SJSA1 (cell line): ENCODE measurements at regions not wholly inside any gene's neighbourhood (a gene's known extent, or its start where the extent isn't known, plus 50 kb on each side); places are given as distances from the start of the nearest gene placed in this dataset.

Experiments
- DNase-seq, 2 experiments: peaks; one replicate each; pipeline ENCODE4 v3.0.0-alpha.2; 2015 to 2020; ENCODE audit warnings: low spot score in 2 of 2, low read depth in 1 of 2
- H3K27ac ChIP-seq: fragments of 250-450 bp; sonication (Bioruptor Pico); 2 replicates; pipeline ENCODE4 v1.5.1; 2020; ENCODE audit warnings: mild to moderate bottlenecking, moderate library complexity
- H3K27me3 ChIP-seq: fragments of 250-450 bp; sonication (Bioruptor Pico); replicated peaks from 2 replicates; pipeline ENCODE4 v1.5.1; 2020; ENCODE audit warnings: mild to moderate bottlenecking, moderate library complexity
- H3K36me3 ChIP-seq: fragments of 250-450 bp; sonication (Bioruptor Pico); 2 replicates; pipeline ENCODE4 v1.5.1; 2020; ENCODE audit warnings: mild to moderate bottlenecking
- H3K4me1 ChIP-seq: fragments of 250-450 bp; sonication (Bioruptor Pico); replicated peaks from 2 replicates; pipeline ENCODE4 v1.6.1; 2021; ENCODE audit warnings: mild to moderate bottlenecking
- H3K4me3 ChIP-seq: fragments of 250-450 bp; sonication (Bioruptor Pico); 2 replicates; pipeline ENCODE4 v1.5.1; 2020; ENCODE audit warnings: mild to moderate bottlenecking
- H3K9me3 ChIP-seq: fragments of 250-450 bp; sonication (Bioruptor Pico); replicated peaks from 2 replicates; pipeline ENCODE4 v1.5.1; 2020; ENCODE audit warnings: mild to moderate bottlenecking

DNA sequence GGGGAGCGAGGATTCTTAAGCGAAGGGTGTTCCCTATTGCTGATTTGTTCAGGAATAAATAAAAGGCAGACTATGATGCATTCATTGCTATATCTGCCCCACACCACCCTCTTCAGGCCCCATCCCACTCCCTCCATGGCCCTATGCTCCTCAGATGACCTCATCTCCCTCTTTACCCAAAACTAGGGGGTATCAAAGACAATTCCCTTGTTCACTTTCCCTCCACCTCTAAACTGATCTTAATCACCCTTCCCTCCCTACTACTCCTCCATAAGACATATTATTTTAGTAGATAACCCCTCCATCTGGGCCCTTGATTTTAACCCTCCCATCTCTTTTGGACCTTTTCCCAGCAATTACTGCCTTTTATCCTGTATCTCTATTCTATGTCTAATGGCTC is 434.9 kb upstream of the RUNX1 start:
- no peaks in the 10 kb centered on the region for H3K36me3 ChIP-seq
- H3K9me3 ChIP-seq = no peaks in the 10 kb centered on the region
- peaks cover 5% of the 10 kb centered on the region; the same call in 1 of the 2 replicates for H3K4me1 ChIP-seq
- no peak overlapping the region for H3K27ac ChIP-seq
- no peak for DNase-seq
- no peak overlapping the region for H3K4me3 ChIP-seq
- no peaks in the 10 kb centered on the region for H3K27me3 ChIP-seq

DNA sequence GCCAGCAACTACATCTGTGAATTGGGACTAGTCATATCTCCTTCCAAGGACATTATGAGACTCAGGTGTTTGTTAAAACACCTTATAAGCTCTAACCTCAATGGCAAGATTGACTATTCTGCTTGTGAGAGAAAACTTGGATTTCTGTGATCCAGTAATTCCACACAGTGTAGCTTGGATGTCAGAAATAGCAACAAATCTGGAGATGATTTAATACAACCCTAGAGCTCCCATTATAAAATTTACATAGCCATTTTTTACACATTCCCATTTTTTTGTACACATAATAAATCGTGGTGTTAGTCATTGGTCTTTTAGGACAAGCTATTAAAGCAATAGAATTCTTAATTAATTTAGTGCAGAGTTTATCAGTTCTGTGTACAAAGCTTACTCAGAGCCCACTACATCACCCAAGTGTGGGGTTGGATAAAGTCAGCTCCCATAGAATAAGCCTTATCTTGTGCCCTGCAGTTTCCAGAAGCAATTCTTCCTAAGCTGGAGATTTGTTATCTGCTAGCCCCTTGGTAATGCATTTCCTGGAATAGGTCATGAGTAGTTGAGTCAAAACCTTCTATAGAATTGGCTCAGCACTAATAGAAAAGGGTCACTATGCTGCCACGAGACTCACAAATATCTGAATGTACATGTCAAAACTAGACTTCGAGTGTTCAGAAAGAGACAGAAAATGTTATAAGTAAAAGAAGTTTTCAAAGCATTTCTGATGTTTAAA is 434.0 kb upstream of the RUNX1 start:
- DNase-seq = no peak
- Histone ChIP-seq H3K27me3 (no peaks in the 10 kb centered on the region), H3K27ac (no peak overlapping the region), H3K4me3 (no peak overlapping the region), H3K9me3 (no peaks in the 10 kb centered on the region), H3K36me3 (no peaks in the 10 kb centered on the region), H3K4me1 (peaks cover 12% of the 10 kb centered on the region)

DNA sequence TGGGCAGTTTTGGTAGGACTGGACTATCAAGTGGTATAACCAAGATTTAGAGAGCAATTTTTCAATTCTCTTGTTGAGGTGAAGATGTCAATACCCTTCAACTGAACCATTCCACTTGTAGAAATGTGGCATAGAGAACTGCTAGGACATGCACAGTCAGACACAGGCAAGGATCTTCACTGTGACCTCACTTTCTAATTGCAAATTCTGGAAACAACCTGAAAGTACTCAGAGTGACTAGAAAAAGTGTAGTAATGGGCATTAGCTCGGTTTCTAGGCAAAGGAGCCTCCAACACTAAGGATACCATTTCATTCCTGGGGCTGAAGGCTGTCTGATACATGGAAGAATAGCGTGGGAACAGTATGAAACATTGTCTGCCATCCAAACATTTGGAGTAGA is 433.0 kb upstream of the RUNX1 start:
- Histone ChIP-seq H3K9me3 (no peaks in the 10 kb centered on the region), H3K36me3 (no peaks in the 10 kb centered on the region), H3K4me1 (peaks cover 22% of the 10 kb centered on the region), H3K27ac (no peak overlapping the region), H3K27me3 (no peaks in the 10 kb centered on the region), H3K4me3 (no peak overlapping the region)
- DNase-seq = no peak

DNA sequence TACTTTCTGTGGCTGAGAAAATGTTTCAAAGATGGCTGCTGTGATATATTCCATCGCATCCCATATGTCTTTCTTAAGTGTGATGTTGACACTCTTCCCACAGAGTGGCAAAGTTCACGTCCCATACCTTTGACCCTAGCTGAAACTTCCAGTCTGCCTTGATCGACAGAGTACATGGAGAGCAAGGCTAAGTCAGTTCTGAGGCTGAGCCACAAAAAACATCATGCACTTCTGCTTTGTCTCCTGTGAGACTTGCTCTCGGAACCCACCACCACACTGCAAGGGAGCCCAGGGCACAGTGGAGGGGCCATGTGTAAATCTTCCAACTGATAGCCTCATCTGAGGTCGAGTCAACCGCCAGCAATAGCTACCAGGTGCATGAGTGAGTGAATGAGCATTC is 431.9 kb upstream of the RUNX1 start:
- Histone ChIP-seq H3K4me1 (peaks cover 31% of the 10 kb centered on the region), H3K9me3 (no peaks in the 10 kb centered on the region), H3K27ac (no peak overlapping the region), H3K4me3 (no peak overlapping the region), H3K27me3 (no peaks in the 10 kb centered on the region), H3K36me3 (no peaks in the 10 kb centered on the region)
- no peak for DNase-seq

DNA sequence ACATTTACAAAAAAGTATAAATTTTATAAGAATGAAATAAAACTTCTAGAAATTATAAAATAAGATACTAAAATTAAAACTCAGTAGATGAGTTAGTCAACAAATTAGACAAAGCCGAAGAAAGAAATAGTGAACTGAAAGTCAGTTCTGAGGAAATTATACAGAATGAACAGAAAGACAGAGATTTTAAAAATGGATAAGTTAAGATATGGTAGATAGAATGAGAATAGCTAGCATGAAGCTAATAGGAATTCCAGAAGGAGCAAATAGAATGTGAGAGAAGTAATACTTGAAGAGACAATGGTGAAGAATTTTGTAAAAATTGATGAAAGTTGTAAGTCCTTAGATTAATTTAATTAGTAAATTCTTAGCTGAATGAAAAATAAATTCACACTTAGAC is 430.4 kb upstream of the RUNX1 start:
- no peaks in the 10 kb centered on the region for H3K9me3 ChIP-seq
- H3K27ac ChIP-seq = peak overlapping the region; percentile 11; the same call in 1 of the 2 replicates
- H3K4me3 ChIP-seq = no peak overlapping the region
- H3K4me1 ChIP-seq = peaks cover 44% of the 10 kb centered on the region
- H3K36me3 ChIP-seq = no peaks in the 10 kb centered on the region
- DNase-seq = no peak
- H3K27me3 ChIP-seq = no peaks in the 10 kb centered on the region

DNA sequence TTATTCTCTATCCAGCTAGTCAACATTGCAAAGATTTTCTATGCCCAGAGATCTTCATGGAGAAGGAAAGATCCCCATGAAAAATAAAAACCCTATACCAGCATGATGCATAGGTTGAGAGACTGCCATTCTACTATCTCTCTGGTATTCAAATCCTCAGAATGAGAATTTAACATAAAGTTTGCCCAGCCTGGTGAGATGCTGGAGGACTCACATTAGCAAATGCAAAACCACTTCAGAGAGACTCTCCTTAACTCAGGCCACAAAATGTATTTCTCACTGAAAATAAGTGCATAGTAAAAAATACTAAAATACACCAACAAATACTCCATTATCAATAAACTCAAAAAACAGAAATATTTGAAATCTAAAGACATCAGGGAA is 430.0 kb upstream of the RUNX1 start:
- H3K27me3 ChIP-seq = no peaks in the 10 kb centered on the region
- no peaks in the 10 kb centered on the region for H3K9me3 ChIP-seq
- H3K27ac ChIP-seq = peak overlapping the region; percentile 87; the same call in 1 of the 2 replicates
- no peaks in the 10 kb centered on the region for H3K36me3 ChIP-seq
- no peak overlapping the region for H3K4me3 ChIP-seq
- no peak for DNase-seq
- peaks cover 44% of the 10 kb centered on the region for H3K4me1 ChIP-seq

DNA sequence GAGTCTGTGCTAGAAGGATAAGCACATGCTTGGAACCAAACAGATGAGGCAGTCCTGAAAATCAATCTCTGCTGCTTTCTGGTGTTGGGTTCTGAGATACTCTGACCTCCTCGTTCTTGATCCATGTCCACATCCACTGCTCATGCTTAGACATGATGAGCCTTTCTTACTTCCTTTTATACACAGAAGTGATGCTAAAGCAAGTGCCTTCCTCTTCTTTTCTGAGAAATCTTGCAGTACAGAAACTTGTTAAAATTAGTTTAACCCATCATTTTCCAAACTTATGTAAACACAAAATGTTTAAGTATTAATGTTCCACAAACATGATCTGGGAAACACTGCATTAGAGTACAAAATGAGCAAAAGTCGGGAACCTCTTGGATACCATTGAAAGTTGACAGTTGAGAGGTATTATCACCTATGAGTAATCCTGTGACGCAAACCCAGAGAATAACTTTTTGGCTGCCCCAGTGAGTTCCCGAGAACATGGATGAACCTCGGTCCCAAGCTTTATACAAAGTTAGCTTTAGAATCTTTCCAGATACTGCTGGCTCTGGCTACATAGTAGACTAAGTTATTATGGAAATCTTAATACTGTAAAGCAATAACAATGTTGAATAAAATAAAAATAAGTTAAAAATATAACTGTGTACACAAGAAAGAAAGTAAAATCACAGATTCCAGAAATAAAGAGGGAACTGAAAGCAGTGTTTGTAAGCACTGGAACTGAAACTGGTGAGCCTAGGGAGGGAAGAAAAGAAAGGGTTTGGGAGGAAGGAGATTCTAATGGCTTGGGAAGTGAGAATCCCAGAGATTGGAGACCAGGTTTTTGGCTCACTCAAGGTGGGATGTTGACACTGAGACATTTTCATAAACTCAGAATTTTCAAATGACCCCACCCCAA is 429.3 kb upstream of the RUNX1 start:
- Histone ChIP-seq H3K9me3 (no peaks in the 10 kb centered on the region), H3K4me1 (peaks cover 44% of the 10 kb centered on the region), H3K27ac (peak overlapping the region; percentile 87), H3K4me3 (no peak overlapping the region), H3K27me3 (no peaks in the 10 kb centered on the region), H3K36me3 (no peaks in the 10 kb centered on the region)
- peak in 1 of 2 experiments; percentile 3 for DNase-seq

DNA sequence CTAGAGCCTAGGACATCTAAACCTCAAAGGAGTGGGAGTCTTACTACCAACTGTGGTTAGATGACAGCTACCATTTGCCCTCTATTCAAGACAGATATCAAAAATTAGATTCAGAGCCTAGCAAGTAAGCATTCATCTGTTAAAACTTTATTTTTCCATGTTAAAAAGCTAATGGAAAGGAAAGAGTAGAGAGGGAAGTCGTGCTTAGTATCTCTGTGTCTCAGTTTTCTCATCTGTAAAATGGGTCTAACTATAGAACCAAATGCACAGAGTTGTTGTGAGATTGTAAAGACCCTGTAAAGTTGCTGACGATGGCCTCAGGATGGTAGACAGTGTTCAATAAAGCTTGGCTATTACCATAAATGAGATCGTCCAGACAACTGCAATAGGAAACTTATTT is 428.5 kb upstream of the RUNX1 start:
- H3K27me3 ChIP-seq = no peaks in the 10 kb centered on the region
- peaks cover 44% of the 10 kb centered on the region for H3K4me1 ChIP-seq
- no peak for DNase-seq
- H3K9me3 ChIP-seq = no peaks in the 10 kb centered on the region
- no peak overlapping the region for H3K4me3 ChIP-seq
- no peaks in the 10 kb centered on the region for H3K36me3 ChIP-seq
- H3K27ac ChIP-seq = peak overlapping the region; percentile 87

DNA sequence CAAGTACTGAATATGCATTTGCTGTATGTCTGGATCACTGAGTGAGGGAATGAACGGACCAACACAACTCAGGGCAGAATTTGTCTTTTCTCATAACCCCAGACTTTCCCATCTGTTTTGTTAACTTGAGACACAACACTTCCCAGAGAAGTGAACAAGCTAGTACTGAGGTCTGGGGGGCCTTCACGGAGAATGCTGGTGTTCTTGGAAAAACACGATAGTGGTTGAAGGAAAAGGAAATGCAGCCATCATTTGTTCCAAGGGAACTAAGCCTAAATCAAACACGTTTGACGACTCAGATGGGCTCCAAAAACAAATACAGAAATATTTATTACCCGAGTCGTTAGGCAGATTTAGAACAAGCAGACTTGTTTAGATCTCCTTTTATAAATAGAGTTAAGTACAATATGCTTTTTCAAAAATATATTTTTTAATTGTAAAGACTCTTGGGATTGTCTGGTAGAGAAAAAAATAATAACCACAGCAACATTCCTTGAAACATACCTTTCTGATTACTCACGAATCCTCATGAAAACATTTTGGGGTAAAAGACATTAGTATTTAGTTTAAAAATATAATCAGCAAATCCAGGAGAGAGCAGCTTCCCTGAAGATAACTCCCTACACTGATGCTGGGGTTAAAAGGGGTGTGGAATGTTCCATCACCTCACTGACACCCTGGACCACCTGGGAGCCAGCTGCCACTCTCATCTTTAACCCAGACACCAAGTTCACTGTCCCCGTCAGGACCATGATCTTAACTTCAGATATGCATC is 427.7 kb upstream of the RUNX1 start:
- Histone ChIP-seq H3K4me1 (peaks cover 44% of the 10 kb centered on the region), H3K9me3 (no peaks in the 10 kb centered on the region), H3K36me3 (no peaks in the 10 kb centered on the region), H3K4me3 (no peak overlapping the region), H3K27me3 (no peaks in the 10 kb centered on the region), H3K27ac (peak overlapping the region; percentile 87)
- peak; percentile 80 to 96 for DNase-seq

DNA sequence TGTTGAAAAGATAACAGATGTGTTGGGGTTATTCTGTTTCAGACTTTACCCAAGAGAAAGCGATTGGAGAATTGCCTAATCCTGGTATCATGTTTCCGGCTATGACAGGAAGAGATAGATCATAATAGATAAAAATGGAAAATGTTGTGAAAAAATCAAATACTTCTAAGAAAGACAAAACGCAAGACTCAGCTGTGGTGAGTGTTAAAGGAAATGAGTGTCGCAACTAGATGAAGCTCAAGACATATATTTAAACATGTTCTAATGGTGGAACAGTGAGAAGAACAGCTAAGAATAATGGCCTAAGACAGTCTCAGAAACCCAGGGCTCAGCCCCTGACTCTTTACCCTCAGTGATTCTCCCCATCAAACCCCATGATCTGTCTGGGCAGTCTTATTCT is 426.7 kb upstream of the RUNX1 start:
- peak overlapping the region; percentile 87 for H3K27ac ChIP-seq
- H3K36me3 ChIP-seq = no peaks in the 10 kb centered on the region
- DNase-seq = no peak

DNA sequence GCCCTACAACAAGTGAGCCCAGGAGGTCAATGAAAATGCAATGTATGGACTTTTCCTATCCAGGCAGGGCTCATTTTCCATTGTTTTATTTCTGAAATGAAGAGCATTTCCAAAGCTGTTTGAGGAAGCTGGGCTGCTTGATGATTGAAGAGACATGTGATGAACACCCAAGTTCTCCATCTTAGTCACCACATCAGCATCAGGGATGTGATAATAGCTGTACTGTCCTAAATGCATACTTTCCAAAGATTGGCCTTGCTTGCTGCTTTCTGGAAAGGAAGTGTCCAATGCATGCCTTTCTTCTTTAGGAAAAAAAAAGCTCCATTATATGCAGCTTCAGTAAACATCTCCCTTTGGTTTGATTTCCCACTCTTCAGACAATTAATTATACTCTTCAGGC is 425.9 kb upstream of the RUNX1 start:
- DNase-seq = peak in 1 of 2 experiments; percentile 15
- H3K27ac ChIP-seq = no peak overlapping the region
- H3K36me3 ChIP-seq = no peaks in the 10 kb centered on the region
- peaks cover 40% of the 10 kb centered on the region for H3K4me1 ChIP-seq
- no peaks in the 10 kb centered on the region for H3K9me3 ChIP-seq
- H3K27me3 ChIP-seq = no peaks in the 10 kb centered on the region
- no peak overlapping the region for H3K4me3 ChIP-seq

More for the DNA sequence above, 426.7 kb upstream of the RUNX1 start:
- no peaks in the 10 kb centered on the region for H3K27me3 ChIP-seq
- H3K4me1 ChIP-seq = peaks cover 41% of the 10 kb centered on the region
- H3K4me3 ChIP-seq = no peak overlapping the region
- H3K9me3 ChIP-seq = no peaks in the 10 kb centered on the region

DNA sequence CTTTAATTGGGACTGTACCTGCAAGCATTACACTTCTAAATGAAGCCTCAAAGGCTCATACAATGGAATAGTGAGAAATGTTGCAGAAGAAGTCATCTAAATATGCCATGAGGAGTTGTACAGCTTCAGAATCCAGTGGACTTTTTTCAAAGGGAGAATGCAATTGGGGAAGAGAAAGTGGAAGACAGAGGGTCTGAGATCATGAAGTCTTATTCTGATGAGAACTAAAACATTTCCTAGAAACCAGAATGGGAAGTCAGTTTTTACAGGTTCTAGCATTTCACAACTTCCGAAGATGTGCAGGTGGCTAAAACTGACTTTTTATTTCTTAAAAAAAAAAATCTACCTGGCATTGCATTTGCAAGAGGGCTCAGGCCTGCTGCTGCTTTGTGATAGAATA is 424.4 kb upstream of the RUNX1 start:
- Histone ChIP-seq H3K9me3 (no peaks in the 10 kb centered on the region), H3K4me3 (no peak overlapping the region), H3K4me1 (peaks cover 35% of the 10 kb centered on the region), H3K27ac (no peak overlapping the region), H3K36me3 (no peaks in the 10 kb centered on the region), H3K27me3 (no peaks in the 10 kb centered on the region)
- DNase-seq = no peak

DNA sequence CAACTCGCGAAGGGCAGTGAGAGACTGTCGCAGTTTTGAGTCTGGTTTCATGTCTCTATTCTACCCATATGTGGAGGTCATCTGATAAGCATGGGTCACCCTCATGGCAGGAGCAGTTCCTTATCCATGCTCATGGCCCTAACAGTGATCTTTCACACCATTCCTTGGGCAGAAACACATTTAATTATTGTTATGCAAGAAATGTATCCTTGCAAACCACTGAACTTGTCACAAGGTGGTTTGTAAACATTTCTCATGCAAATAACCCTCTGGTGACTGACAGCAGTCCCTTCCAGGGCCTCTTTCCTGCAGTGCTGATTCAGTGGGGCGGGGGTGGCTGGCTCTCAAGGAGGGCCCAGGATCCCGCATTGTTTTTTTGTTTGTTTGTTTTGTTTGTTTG is 421.4 kb upstream of the RUNX1 start:
- Histone ChIP-seq H3K27ac (no peak overlapping the region), H3K9me3 (no peaks in the 10 kb centered on the region), H3K4me3 (no peak overlapping the region), H3K4me1 (peaks cover 8% of the 10 kb centered on the region), H3K36me3 (no peaks in the 10 kb centered on the region), H3K27me3 (no peaks in the 10 kb centered on the region)
- no peak for DNase-seq

DNA sequence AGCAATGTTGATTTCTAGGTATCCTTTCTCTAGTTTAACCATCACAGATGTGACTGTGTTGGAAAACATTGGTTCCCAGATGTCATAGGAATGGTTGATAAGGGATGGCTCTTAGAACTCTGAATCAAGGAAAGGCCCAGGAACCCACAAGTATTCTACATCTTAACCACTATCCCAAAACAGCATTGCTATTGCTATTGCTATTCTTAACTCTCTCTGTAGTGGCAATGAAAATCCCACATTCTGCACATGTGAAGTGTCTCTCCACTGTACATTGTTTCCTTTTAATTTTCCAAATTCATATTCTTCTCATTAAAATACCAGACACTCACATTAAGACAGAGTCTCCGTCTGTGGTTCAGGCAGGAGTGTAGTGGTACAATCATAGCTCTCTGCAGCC is 420.4 kb upstream of the RUNX1 start:
- H3K27ac ChIP-seq = no peak overlapping the region
- DNase-seq = no peak

More for the DNA sequence above, 420.4 kb upstream of the RUNX1 start:
- no peaks in the 10 kb centered on the region for H3K4me1 ChIP-seq
- H3K36me3 ChIP-seq = no peaks in the 10 kb centered on the region
- no peaks in the 10 kb centered on the region for H3K27me3 ChIP-seq
- no peaks in the 10 kb centered on the region for H3K9me3 ChIP-seq
- no peak overlapping the region for H3K4me3 ChIP-seq
